C4-2B (cell line): ENCODE measurements at regions not wholly inside any gene's neighbourhood (a gene's known extent, or its start where the extent isn't known, plus 50 kb on each side); places are given as distances from the start of the nearest gene placed in this dataset.

Experiments used
- CTCF ChIP-seq: fragments of 450-650 bp; conservative IDR thresholded peaks from 2 replicates; pipeline ENCODE4 v1.5.1; 2017; ENCODE audit warnings: mild to moderate bottlenecking
- ZFX ChIP-seq: fragments of 450-650 bp; IDR thresholded peaks from 2 replicates; pipeline ENCODE4 v1.6.1; 2017

- TF ChIP-seq CTCF, result no peak
- no peak for TF ChIP-seq ZFX
Observed at GRCh38 chr6:103819509-103819908, 1040.2 kb downstream of the HACE1 start.
